COR-L47 (cell line): ENCODE measurements at regions not wholly inside any gene's neighbourhood (a gene's known extent, or its start where the extent isn't known, plus 50 kb on each side); places are given as distances from the start of the nearest gene placed in this dataset.
"Not testable (repeated sequence)": the region's sequence is repeated elsewhere in the genome, so short reads cannot be mapped to it uniquely, and the experiment has no call there.

Source experiments
- DNase-seq: peaks from one replicate; lab custom pipeline; 2025; lab: John Stamatoyannopoulos, UW

- DNase-seq: not testable (repeated sequence)
Measured at GRCh38 chr14:36411951-36412350, 91.5 kb upstream of the MBIP start.

GRCh38 chr14:36408388-36408787 is 88.0 kb upstream of the MBIP start:
- no peak for DNase-seq

GRCh38 chr14:36405589-36406274 is 85.3 kb upstream of the MBIP start:
- DNase-seq: no peak

GRCh38 chr14:36402867-36403266 is 82.4 kb upstream of the MBIP start:
- DNase-seq: no peak

- DNase-seq: no peak
Measured at GRCh38 chr14:36398463-36399291, 78.2 kb upstream of the MBIP start.

- no peak for DNase-seq
Measured at GRCh38 chr14:36397357-36397756, 76.9 kb upstream of the MBIP start.

- no peak for DNase-seq
Measured at GRCh38 chr14:36396798-36397197, 76.4 kb upstream of the MBIP start.

- DNase-seq: peak; percentile 25
Measured at GRCh38 chr14:36394593-36394992, 74.2 kb upstream of the MBIP start.

- DNase-seq: no peak
Measured at GRCh38 chr14:36390718-36391117, 70.3 kb upstream of the MBIP start.

GRCh38 chr14:36383767-36384431 is 63.5 kb upstream of the MBIP start:
- no peak for DNase-seq

GRCh38 chr14:36373982-36374673 is 53.7 kb upstream of the MBIP start:
- DNase-seq: peak; percentile 85
